Transverse colon (tissue), 4 donors: ENCODE measurements at regions not wholly inside any gene's neighbourhood (a gene's known extent, or its start where the extent isn't known, plus 50 kb on each side); places are given as distances from the start of the nearest gene placed in this dataset.

ENCODE experiments used
- EP300 ChIP-seq: sonication (generic); formaldehyde crosslinking; IDR thresholded peaks from one replicate; pipeline ENCODE4 v1.6.1; 2017; ENCODE audit warnings: antibody characterized with exemption, low read depth
- POLR2A ChIP-seq: fragments of 450-650 bp; IDR thresholded peaks from one replicate; pipeline ENCODE4 v1.6.1; 2016; ENCODE audit warnings: antibody characterized with exemption, mild to moderate bottlenecking, moderate library complexity
- POLR2AphosphoS5 ChIP-seq, 3 donors: sonication (generic); formaldehyde crosslinking; IDR thresholded peaks; one replicate each; pipeline ENCODE4 v1.6.1; 2016; ENCODE audit warnings: antibody characterized with exemption in 3 of 3
- TF ChIP-seq, protein P1 (sequence below), 5 experiments: fragments of 200-600 bp in 3 of 5; fragments of 450-650 bp in 2 of 5; sonication (generic) in 3 of 5; IDR thresholded peaks; 1 replicate in 2 of 5; 2 replicates in 3 of 5; pipeline ENCODE4 v1.5.1; 2016 to 2017; ENCODE audit warnings: antibody characterized with exemption in 5 of 5, inconsistent platforms in 3 of 5, mild to moderate bottlenecking in 2 of 5, moderate library complexity in 1 of 5

DNA sequence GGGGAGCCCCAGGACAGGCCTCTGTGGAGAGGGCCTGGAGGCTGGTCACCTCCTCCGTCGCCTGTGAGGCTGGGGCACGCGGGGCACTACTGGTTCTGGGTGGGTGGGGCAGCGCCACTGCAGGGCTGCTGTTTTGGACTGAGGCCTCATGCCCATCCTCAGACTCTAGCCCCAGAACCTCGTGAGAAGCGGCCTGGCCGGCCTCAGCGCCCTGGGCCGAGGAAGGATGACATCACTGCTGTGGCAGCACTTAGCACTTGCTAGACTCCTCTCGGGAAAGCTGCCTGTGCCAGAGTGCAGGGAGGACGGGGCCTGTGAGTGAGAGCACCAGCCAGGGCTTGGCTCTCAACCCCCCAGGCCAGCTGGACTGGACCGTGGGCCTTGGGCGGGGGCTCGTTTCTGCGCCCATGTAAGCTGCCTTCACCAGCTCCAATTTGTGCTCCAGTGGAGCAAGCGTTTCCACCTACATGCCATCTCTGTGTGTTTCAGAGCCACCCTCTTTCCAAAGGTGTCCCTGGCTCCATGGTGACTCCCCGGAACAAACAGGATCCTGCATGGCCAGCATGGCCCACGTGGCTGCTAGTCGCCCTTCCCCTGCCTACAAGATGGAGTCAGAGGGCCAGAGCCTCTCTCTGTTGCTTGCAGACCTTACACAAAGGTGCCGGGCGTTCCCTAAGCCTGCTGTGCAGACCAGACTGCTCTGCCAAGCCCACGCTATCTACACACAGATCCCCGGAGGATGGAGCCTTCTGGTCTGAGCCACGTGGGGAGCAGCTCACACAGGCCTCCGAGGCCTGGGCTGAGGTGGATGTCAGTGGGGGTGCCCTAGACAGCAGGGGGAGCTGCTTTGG lies 102.9 kb downstream of the CTTN start:
- TF ChIP-seq POLR2A (no peak), EP300 (no peak), POLR2AphosphoS5 (IDR thresholded peaks at IDR 0.05) (no peak)
- TF ChIP-seq, protein P1, sequence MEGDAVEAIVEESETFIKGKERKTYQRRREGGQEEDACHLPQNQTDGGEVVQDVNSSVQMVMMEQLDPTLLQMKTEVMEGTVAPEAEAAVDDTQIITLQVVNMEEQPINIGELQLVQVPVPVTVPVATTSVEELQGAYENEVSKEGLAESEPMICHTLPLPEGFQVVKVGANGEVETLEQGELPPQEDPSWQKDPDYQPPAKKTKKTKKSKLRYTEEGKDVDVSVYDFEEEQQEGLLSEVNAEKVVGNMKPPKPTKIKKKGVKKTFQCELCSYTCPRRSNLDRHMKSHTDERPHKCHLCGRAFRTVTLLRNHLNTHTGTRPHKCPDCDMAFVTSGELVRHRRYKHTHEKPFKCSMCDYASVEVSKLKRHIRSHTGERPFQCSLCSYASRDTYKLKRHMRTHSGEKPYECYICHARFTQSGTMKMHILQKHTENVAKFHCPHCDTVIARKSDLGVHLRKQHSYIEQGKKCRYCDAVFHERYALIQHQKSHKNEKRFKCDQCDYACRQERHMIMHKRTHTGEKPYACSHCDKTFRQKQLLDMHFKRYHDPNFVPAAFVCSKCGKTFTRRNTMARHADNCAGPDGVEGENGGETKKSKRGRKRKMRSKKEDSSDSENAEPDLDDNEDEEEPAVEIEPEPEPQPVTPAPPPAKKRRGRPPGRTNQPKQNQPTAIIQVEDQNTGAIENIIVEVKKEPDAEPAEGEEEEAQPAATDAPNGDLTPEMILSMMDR (IDR thresholded peaks at IDR 0.05): no peak
